H1 (cell line): ENCODE measurements at regions not wholly inside any gene's neighbourhood (a gene's known extent, or its start where the extent isn't known, plus 50 kb on each side); places are given as distances from the start of the nearest gene placed in this dataset.

Source experiments
- CHD2 ChIP-seq: IDR thresholded peaks from 2 replicates; pipeline ENCODE4 v1.6.1; 2012; ENCODE audit warnings: low read length, improper control_type of control experiment
- E2F6 ChIP-seq: IDR thresholded peaks from 2 replicates; pipeline ENCODE4 v1.6.1; 2012; ENCODE audit warnings: inconsistent platforms
- POLR2A ChIP-seq, 2 experiments: IDR thresholded peaks; 1 replicate in 1 of 2; 2 replicates in 1 of 2; pipeline ENCODE4 v1.6.1; 2011; ENCODE audit warnings: low read depth in 2 of 2, low read length in 2 of 2, mild to moderate bottlenecking in 2 of 2; ENCODE audit errors: control extremely low read depth in 1 of 2
- SP1 ChIP-seq: IDR thresholded peaks from 2 replicates; pipeline ENCODE4 v1.6.1; 2011; ENCODE audit warnings: low read depth, low read length
- TF ChIP-seq, protein P1 (sequence below): fragments of 300-600 bp; sonication (generic); IDR thresholded peaks from 2 replicates; pipeline ENCODE4 v1.7.1; 2012; ENCODE audit warnings: low read length, moderate library complexity, mild to moderate bottlenecking, inconsistent platforms; ENCODE audit not compliant: insufficient replicate concordance
- TF ChIP-seq, protein P2 (sequence below): IDR thresholded peaks from 2 replicates; pipeline ENCODE4 v1.6.1; 2011; ENCODE audit warnings: low read depth, mild to moderate bottlenecking, low read length; ENCODE audit not compliant: insufficient read depth

DNA sequence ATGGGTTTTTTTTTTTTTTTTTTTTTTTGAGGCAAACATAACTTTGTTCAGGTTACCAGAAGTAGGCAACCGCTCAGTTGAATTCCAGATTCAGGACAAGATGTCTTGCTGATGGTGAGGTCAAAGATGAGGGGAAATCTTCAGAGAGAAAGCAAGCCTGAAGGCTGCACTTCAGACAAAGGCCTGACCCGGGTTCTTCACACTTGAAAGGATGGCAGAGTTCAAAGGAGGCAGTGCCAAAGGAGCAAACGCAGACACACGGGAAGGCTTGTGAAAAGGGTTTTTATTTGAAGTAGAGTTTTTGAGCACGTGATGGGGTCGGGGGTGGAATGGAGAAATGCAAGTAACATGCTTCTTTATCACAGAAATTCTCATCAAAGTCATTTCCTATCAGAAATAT is 960.2 kb upstream of the EEF2KMT start (continued):
- TF ChIP-seq, protein P1, sequence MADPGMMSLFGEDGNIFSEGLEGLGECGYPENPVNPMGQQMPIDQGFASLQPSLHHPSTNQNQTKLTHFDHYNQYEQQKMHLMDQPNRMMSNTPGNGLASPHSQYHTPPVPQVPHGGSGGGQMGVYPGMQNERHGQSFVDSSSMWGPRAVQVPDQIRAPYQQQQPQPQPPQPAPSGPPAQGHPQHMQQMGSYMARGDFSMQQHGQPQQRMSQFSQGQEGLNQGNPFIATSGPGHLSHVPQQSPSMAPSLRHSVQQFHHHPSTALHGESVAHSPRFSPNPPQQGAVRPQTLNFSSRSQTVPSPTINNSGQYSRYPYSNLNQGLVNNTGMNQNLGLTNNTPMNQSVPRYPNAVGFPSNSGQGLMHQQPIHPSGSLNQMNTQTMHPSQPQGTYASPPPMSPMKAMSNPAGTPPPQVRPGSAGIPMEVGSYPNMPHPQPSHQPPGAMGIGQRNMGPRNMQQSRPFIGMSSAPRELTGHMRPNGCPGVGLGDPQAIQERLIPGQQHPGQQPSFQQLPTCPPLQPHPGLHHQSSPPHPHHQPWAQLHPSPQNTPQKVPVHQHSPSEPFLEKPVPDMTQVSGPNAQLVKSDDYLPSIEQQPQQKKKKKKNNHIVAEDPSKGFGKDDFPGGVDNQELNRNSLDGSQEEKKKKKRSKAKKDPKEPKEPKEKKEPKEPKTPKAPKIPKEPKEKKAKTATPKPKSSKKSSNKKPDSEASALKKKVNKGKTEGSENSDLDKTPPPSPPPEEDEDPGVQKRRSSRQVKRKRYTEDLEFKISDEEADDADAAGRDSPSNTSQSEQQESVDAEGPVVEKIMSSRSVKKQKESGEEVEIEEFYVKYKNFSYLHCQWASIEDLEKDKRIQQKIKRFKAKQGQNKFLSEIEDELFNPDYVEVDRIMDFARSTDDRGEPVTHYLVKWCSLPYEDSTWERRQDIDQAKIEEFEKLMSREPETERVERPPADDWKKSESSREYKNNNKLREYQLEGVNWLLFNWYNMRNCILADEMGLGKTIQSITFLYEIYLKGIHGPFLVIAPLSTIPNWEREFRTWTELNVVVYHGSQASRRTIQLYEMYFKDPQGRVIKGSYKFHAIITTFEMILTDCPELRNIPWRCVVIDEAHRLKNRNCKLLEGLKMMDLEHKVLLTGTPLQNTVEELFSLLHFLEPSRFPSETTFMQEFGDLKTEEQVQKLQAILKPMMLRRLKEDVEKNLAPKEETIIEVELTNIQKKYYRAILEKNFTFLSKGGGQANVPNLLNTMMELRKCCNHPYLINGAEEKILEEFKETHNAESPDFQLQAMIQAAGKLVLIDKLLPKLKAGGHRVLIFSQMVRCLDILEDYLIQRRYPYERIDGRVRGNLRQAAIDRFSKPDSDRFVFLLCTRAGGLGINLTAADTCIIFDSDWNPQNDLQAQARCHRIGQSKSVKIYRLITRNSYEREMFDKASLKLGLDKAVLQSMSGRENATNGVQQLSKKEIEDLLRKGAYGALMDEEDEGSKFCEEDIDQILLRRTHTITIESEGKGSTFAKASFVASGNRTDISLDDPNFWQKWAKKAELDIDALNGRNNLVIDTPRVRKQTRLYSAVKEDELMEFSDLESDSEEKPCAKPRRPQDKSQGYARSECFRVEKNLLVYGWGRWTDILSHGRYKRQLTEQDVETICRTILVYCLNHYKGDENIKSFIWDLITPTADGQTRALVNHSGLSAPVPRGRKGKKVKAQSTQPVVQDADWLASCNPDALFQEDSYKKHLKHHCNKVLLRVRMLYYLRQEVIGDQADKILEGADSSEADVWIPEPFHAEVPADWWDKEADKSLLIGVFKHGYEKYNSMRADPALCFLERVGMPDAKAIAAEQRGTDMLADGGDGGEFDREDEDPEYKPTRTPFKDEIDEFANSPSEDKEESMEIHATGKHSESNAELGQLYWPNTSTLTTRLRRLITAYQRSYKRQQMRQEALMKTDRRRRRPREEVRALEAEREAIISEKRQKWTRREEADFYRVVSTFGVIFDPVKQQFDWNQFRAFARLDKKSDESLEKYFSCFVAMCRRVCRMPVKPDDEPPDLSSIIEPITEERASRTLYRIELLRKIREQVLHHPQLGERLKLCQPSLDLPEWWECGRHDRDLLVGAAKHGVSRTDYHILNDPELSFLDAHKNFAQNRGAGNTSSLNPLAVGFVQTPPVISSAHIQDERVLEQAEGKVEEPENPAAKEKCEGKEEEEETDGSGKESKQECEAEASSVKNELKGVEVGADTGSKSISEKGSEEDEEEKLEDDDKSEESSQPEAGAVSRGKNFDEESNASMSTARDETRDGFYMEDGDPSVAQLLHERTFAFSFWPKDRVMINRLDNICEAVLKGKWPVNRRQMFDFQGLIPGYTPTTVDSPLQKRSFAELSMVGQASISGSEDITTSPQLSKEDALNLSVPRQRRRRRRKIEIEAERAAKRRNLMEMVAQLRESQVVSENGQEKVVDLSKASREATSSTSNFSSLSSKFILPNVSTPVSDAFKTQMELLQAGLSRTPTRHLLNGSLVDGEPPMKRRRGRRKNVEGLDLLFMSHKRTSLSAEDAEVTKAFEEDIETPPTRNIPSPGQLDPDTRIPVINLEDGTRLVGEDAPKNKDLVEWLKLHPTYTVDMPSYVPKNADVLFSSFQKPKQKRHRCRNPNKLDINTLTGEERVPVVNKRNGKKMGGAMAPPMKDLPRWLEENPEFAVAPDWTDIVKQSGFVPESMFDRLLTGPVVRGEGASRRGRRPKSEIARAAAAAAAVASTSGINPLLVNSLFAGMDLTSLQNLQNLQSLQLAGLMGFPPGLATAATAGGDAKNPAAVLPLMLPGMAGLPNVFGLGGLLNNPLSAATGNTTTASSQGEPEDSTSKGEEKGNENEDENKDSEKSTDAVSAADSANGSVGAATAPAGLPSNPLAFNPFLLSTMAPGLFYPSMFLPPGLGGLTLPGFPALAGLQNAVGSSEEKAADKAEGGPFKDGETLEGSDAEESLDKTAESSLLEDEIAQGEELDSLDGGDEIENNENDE, result no peak
- TF ChIP-seq, protein P2, sequence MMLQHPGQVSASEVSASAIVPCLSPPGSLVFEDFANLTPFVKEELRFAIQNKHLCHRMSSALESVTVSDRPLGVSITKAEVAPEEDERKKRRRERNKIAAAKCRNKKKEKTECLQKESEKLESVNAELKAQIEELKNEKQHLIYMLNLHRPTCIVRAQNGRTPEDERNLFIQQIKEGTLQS, result no peak
- TF ChIP-seq POLR2A (IDR thresholded peaks at IDR 0.05; ENCODE audit: control extremely low read depth in 1 of 2, low read depth in 2 of 2, low read length in 2 of 2), result no peak
- no peak for TF ChIP-seq E2F6
- no peak for TF ChIP-seq CHD2
- no peak for TF ChIP-seq SP1
